ENCODE measurements at regions not wholly inside any gene's neighbourhood (a gene's known extent, or its start where the extent isn't known, plus 50 kb on each side); places are given as distances from the start of the nearest gene placed in this dataset.

- no peak for DNase-seq
Measured at GRCh38 chr11:10358696-10359095, 53.8 kb downstream of the ADM start.

DNA sequence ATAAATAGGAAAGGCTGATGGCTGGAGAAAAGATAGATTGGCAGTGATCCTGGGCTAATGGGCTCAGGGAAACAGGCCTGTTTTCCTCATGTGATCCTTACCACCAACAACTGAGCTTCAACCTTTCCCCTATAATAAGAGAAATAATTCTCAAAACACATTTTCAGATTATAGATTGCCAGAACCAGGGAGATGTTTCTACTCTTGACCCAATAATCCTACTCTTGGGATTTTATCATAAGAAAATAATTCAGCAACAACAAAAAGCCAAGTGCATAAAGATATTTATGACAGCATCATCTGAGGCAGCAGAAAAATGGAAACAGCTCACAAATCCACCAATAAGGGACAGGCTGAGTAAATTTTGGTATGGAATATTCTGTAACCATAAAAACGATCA, 54.3 kb downstream of the ADM start:
- no peak for DNase-seq

GRCh38 chr11:10360835-10361234, 56.0 kb downstream of the ADM start:
- DNase-seq = no peak

- no peak for DNase-seq
Measured at GRCh38 chr11:10365045-10365444, 60.2 kb downstream of the ADM start.

- DNase-seq = peak; percentile 60
Measured at GRCh38 chr11:10366568-10367331, 61.9 kb downstream of the ADM start.

DNA sequence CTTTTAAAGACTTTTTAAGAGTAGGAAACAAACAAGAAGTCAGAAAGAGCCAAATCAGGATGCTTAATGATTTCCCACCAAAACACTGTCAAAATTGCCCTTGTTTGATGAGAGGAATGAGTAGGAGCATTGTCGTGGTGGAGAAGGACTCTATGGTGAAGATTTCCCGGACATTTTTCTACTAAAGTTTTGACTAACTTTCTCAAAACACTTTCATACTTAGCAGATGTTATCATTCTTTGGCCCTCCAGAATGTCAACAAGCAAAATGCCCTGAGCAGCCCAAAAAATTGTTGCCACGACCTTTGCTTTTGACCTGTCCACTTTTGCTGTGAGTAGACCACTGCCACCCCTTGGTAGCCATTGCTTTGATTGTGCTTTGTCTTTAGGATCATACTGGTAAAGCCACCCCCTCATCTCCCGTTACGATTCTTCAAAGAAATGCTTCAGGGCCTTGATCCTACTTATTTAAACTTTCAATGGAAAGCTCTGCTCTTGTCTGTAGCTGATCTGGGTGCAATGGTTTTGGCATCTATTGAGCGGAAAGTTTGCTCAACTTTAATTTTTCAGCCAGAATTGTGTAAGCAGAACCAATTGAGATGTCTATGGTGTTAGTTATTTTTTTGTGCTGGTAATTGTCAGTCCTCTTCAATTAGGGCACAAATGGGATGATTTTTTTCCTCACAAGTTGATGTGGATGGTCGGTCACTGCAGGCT, 67.2 kb downstream of the ADM start:
- DNase-seq = no peak

GRCh38 chr11:10373340-10373739, 68.5 kb downstream of the ADM start:
- no peak for DNase-seq

GRCh38 chr11:10373929-10374328, 69.1 kb downstream of the ADM start:
- no peak for DNase-seq

- DNase-seq = no peak
Measured at GRCh38 chr11:10374386-10374785, 69.5 kb downstream of the ADM start.

DNA sequence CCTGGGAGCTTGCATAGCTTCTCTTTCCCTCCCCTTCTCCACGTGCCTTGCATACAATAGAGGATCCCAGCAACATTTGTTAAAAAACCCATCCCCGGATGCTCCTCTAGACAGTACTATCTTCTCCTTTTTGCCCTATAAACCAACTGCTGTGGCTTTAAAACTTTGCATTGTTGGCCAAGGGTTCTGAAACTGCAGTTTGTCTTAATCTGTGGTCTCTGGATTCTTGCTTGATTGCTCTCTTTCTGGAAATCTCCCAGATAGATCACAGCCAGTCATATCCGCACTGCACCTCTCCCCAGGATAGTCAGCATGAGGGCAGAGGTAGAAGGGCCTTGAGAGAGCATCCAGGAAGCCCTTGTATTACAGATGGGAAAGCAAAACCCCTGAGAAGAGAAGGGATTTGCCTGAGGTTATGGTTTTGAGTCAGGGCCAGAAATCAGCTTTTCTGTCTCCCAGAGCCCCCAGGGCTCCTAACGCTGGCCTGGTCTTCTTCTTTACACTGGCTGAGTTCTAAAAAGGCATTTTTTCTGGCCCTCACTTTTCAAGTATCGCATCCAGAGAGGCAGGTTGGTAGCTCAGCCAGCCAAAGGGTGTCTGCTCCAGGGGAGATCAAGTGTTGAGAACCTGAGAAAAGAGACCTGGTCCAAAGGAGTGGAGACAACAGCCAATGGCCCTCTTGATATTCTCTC, 70.6 kb downstream of the ADM start:
- no peak for DNase-seq

GRCh38 chr11:10376061-10376460, 71.2 kb downstream of the ADM start:
- DNase-seq = no peak

DNA sequence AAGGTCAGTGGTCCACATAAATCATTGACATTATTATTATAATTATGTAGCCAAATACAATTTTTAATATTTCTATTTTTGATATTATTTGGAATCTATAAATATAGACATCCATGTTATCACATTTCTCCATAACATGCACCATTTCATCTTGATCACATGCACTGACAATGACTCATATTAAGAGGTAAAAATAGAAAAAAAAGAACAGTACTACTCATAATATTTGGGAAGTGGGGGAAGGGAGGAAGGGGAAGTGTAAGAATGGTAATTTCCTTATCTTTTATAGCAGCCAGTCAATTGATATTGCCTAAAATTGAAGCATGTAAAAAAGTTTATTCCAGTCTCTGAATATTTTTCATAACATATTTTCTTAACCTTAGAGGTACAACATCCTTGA, 72.3 kb downstream of the ADM start:
- no peak for DNase-seq

DNA sequence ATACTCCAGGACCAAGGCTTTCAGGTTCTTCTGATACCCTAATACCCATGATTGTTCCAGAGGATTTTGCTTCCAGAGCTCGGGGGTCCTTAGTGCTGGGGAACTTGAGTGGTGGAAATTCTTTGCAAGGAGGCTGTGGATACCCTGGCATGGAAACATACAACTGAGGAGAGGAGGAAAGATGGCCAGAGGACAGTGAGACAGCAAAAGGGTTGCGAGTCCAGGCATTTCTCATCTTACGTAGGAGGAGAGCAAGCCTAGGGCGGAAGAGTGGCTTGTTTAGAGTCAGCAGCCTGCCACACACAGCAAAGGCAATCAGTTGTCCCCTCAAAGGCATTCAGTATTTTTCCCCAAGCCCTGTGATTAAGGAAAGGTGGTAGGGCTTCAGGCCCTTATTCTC, 73.5 kb downstream of the ADM start:
- DNase-seq = no peak

- no peak for DNase-seq
Measured at GRCh38 chr11:10379022-10379421, 74.1 kb downstream of the ADM start.

DNA sequence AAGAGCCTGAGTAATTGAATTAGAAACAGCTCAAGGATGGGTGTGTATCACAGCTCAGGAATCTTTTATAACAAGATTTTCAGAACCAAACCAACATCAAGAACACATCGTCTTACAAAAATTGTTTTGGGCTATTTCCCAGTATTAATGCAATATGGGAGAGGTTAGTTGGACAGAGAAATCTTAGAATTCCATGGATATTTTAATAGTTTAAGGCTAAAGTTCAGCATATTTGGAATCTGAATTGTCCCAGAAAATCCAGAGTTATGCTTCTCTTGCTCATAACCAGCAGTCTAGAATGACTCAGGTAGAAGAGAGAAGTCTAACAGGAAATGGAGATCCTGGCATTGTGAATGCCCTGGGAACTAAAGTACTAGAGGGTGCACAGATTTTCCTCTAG, 74.6 kb downstream of the ADM start:
- DNase-seq = no peak

DNA sequence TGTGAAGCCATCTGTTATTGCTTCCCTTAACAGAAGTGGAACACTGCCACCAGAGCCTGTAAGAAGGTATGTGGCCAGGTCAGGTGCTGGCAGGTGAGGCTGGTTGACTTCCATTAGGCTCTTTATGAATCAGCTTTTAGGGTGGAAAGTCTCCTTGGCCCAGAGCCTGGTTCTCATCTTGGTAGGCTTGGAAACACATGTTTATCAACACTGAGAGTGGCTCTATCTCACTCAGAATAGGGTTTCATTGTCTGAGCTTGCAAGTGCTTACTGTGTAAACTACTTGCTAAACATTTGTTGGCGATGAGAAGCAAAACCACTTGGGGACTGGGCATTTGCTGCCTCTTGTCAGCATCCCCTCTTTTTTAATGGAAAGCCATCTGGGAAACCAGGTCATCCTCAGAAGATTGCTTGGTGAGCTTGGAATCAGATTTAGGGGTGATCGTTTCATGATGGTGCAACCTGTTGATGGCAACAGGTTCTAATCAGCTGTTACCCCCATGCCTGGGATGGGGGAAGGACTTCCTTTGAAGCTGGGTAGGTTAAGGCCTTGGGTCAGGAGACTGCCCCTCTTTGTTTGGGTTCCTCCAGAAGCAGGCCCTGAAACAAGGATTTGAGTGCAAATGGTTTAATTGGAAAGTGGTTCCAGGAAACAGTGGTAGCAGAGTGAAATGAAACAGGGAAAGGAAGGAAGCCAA, 75.0 kb upstream of the AMPD3 start:
- no peak for DNase-seq

- DNase-seq = no peak
Measured at GRCh38 chr11:10380921-10381320, 74.1 kb upstream of the AMPD3 start.

DNA sequence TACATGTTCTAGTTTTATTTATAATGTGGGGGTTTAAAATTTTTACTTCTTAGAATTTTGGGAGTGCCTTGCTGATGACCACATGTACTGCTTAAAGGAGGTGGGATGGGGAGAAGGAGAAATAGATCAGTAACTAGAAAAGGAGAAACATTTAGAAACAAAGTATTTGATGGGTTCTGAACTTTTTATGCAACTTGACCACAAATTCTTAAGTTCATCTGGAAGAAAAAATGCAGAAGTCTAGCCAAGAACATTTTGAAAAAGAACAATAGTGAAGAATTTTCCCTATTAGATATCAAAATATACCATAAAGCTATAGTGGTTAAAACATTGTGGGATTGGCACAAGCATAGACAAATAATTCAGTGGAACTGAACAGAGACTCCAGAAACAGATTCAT, 73.3 kb upstream of the AMPD3 start:
- DNase-seq = no peak

DNA sequence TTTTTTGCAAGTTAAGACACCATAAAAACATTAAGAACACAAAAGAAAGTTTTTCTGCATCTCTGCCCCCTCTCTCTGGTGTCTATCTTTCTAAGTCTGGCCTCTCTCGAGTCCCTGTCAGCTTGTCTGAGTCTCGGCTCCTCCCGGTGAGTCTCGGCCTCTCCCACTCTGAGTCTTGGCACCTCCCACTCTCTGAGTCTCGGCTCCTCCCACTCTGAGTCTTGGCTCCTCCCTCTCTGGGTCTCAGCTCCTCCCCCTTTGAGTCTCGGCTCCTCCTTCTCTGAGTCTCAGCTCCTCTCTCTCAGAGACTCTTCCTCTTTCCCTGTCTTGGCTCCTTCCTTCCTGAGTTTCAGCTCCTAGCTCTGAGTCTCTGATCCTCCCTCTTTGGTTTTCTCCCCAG, 72.5 kb upstream of the AMPD3 start:
- peak; percentile 4 for DNase-seq

- DNase-seq = no peak
Measured at GRCh38 chr11:10385696-10386095, 69.4 kb upstream of the AMPD3 start.

GRCh38 chr11:10386361-10386760, 68.7 kb upstream of the AMPD3 start:
- no peak for DNase-seq

- DNase-seq = no peak
Measured at GRCh38 chr11:10386861-10387205, 68.2 kb upstream of the AMPD3 start.
